IMR-90 (cell line): ENCODE measurements at regions not wholly inside any gene's neighbourhood (a gene's known extent, or its start where the extent isn't known, plus 50 kb on each side); places are given as distances from the start of the nearest gene placed in this dataset.

Experiments
- ATAC-seq: fragments of 200-7000 bp; cut with Tn5 transposase; 2 replicates; pipeline ENCODE4 v1.9.1; 2020; ENCODE audit warnings: low read depth, mild to moderate bottlenecking, moderate library complexity
- BruUV-seq: library from RNA; stranded (reverse); fragments of 400-500 nt; replicated peaks from 2 replicates; lab custom pipeline; 2021; lab: Mats Ljungman, UMichigan
- CTCF ChIA-PET: fragments of 300-600 bp; formaldehyde crosslinking; extraction: SDS; loops from one replicate; lab custom pipeline; 2021; ENCODE audit warnings: antibody characterized with exemption; lab: Yijun Ruan, JAX
- POLR2A ChIA-PET: fragments of 300-600 bp; sonication (Branson Sonifier 250); formaldehyde crosslinking; loops from one replicate; lab custom pipeline; 2022; ENCODE audit warnings: antibody characterized with exemption; ENCODE audit not compliant: unreplicated experiment; lab: Charles Lee
- DNase-seq: peaks from one replicate; pipeline ENCODE4 v3.0.0; 2013
- H2AFZ ChIP-seq: replicated peaks from 2 replicates; pipeline ENCODE3; 2013; ENCODE audit warnings: low read length, mild to moderate bottlenecking; ENCODE audit not compliant: poor library complexity
- H2AK5ac ChIP-seq: 2 replicates; pipeline ENCODE4 v1.6.1; 2013; ENCODE audit warnings: low read depth, low read length, inconsistent platforms
- H2AK9ac ChIP-seq: replicated peaks from 2 replicates; pipeline ENCODE3; 2013; ENCODE audit warnings: mild to moderate bottlenecking, low read depth, low read length, moderate library complexity; ENCODE audit not compliant: poor library complexity
- H2BK120ac ChIP-seq: 2 replicates; pipeline ENCODE4 v1.6.1; 2013; ENCODE audit warnings: low read depth, low read length, inconsistent platforms
- H2BK15ac ChIP-seq: 3 replicates; pipeline ENCODE4 v1.6.1; 2013; ENCODE audit warnings: low read depth, low read length, inconsistent platforms
- H2BK20ac ChIP-seq: 2 replicates; pipeline ENCODE4 v1.6.1; 2013; ENCODE audit warnings: low read depth, mild to moderate bottlenecking, inconsistent platforms, low read length, moderate library complexity
- H2BK5ac ChIP-seq: 2 replicates; pipeline ENCODE4 v1.6.1; 2013; ENCODE audit warnings: mild to moderate bottlenecking, low read depth, low read length, inconsistent platforms; ENCODE audit not compliant: poor library complexity, severe bottlenecking
- H3K14ac ChIP-seq: replicated peaks from 2 replicates; pipeline ENCODE4 v1.6.1; 2013; ENCODE audit warnings: low read depth, low read length, inconsistent platforms
- H3K18ac ChIP-seq: 2 replicates; pipeline ENCODE4 v1.6.1; 2013; ENCODE audit warnings: low read depth, low read length, control low read depth
- H3K23ac ChIP-seq: 2 replicates; pipeline ENCODE4 v1.6.1; 2013; ENCODE audit warnings: low read depth, low read length, inconsistent platforms
- H3K27ac ChIP-seq: 2 replicates; pipeline ENCODE4 v1.5.1; 2013; ENCODE audit warnings: mild to moderate bottlenecking, control low read depth, low read length; ENCODE audit not compliant: insufficient read depth
- H3K27me3 ChIP-seq: 2 replicates; pipeline ENCODE4 v1.6.1; 2013; ENCODE audit warnings: low read length; ENCODE audit not compliant: control insufficient read depth, insufficient read depth
- H3K36me3 ChIP-seq: 2 replicates; pipeline ENCODE4 v1.6.1; 2013; ENCODE audit warnings: low read length, mixed read lengths; ENCODE audit not compliant: control insufficient read depth, insufficient read depth
- H3K4ac ChIP-seq: 2 replicates; pipeline ENCODE4 v1.6.1; 2013; ENCODE audit warnings: low read depth, low read length, inconsistent platforms
- H3K4me1 ChIP-seq: 2 replicates; pipeline ENCODE4 v1.6.1; 2013; ENCODE audit warnings: low read length, mixed read lengths; ENCODE audit not compliant: control insufficient read depth, insufficient read depth
- H3K4me2 ChIP-seq: 2 replicates; pipeline ENCODE4 v1.6.1; 2013; ENCODE audit warnings: low read depth, mild to moderate bottlenecking, control low read depth, low read length, moderate library complexity
- H3K4me3 ChIP-seq: 2 replicates; pipeline ENCODE4 v1.5.1; 2013; ENCODE audit warnings: low read depth, mild to moderate bottlenecking, control low read depth, low read length, moderate library complexity; ENCODE audit not compliant: insufficient read depth
- H3K56ac ChIP-seq: 2 replicates; pipeline ENCODE4 v1.6.1; 2013; ENCODE audit warnings: low read length, inconsistent platforms; ENCODE audit not compliant: insufficient read depth; ENCODE audit errors: extremely low read depth
- H3K79me1 ChIP-seq, 2 experiments: 2 replicates each; pipeline ENCODE4 v1.6.1; 2013; ENCODE audit warnings: low read length in 2 of 2, inconsistent platforms in 1 of 2, low read depth in 1 of 2
- H3K9ac ChIP-seq: 2 replicates; pipeline ENCODE4 v1.6.1; 2013; ENCODE audit warnings: low read depth, low read length, control low read depth
- H3K9me1 ChIP-seq: 2 replicates; pipeline ENCODE4 v1.6.1; 2013; ENCODE audit warnings: low read length, inconsistent platforms; ENCODE audit not compliant: insufficient read depth
- H3K9me3 ChIP-seq: 2 replicates; pipeline ENCODE4 v1.6.1; 2013; ENCODE audit warnings: low read length; ENCODE audit not compliant: control insufficient read depth, insufficient read depth
- H4K20me1 ChIP-seq: 2 replicates; pipeline ENCODE4 v1.6.1; 2013; ENCODE audit warnings: low read length, inconsistent platforms; ENCODE audit not compliant: insufficient read depth
- H4K5ac ChIP-seq: 2 replicates; pipeline ENCODE4 v1.6.1; 2013; ENCODE audit warnings: mild to moderate bottlenecking, low read depth, low read length, control low read depth
- H4K8ac ChIP-seq, 2 experiments: 2 replicates each; pipeline ENCODE4 v1.6.1; 2013; ENCODE audit warnings: low read depth in 2 of 2, low read length in 2 of 2, control low read depth in 1 of 2, inconsistent platforms in 1 of 2
- H4K91ac ChIP-seq: 2 replicates; pipeline ENCODE4 v1.6.1; 2013; ENCODE audit warnings: low read depth, low read length, inconsistent platforms; ENCODE audit not compliant: insufficient read depth
- BHLHE40 ChIP-seq: fragments of 150-350 bp; IDR thresholded peaks from 2 replicates; pipeline ENCODE4 v1.6.1; 2016; ENCODE audit warnings: mild to moderate bottlenecking, low read depth, low read length
- CEBPB ChIP-seq: IDR thresholded peaks from 2 replicates; pipeline ENCODE4 v1.6.1; 2012; ENCODE audit warnings: low read depth, low read length, improper control_type of control experiment
- CHD1 ChIP-seq: IDR thresholded peaks from 2 replicates; pipeline ENCODE4 v1.6.1; 2012; ENCODE audit warnings: low read depth, low read length, improper control_type of control experiment
- MAFK ChIP-seq: IDR thresholded peaks from 2 replicates; pipeline ENCODE4 v1.6.1; 2012; ENCODE audit warnings: low read depth, low read length, improper control_type of control experiment
- MAZ ChIP-seq: IDR thresholded peaks from 2 replicates; pipeline ENCODE4 v1.6.1; 2012; ENCODE audit warnings: low read depth, mild to moderate bottlenecking, low read length, improper control_type of control experiment, moderate library complexity, borderline replicate concordance
- NFE2L2 ChIP-seq: fragments of 150-350 bp; IDR thresholded peaks from 2 replicates; pipeline ENCODE4 v1.6.1; 2016; ENCODE audit warnings: low read depth, mild to moderate bottlenecking, low read length
- RAD21 ChIP-seq: IDR thresholded peaks from 2 replicates; pipeline ENCODE4 v1.6.1; 2012; ENCODE audit warnings: low read length, improper control_type of control experiment
- RCOR1 ChIP-seq: IDR thresholded peaks from 2 replicates; pipeline ENCODE4 v1.6.1; 2012; ENCODE audit warnings: mild to moderate bottlenecking, low read length, improper control_type of control experiment; ENCODE audit not compliant: insufficient replicate concordance
- RFX5 ChIP-seq: IDR thresholded peaks from 2 replicates; pipeline ENCODE4 v1.8.0; 2012; ENCODE audit warnings: low read depth, mild to moderate bottlenecking, low read length, moderate library complexity
- SMC3 ChIP-seq: fragments of 150-350 bp; IDR thresholded peaks from 2 replicates; pipeline ENCODE4 v1.6.1; 2016; ENCODE audit warnings: low read depth, mild to moderate bottlenecking, antibody characterized with exemption, low read length, moderate library complexity
- WGBS, 2 experiments: methylation state at CpG; one replicate each; pipeline versions ENCODE4 v1.1.5 to v1.1.7; 2013; ENCODE audit warnings: missing lambda C conversion rate in 2 of 2; ENCODE audit not compliant: insufficient read length in 1 of 2; ENCODE audit errors: extremely low coverage in 2 of 2; 5-methylcytosine and 5-hydroxymethylcytosine counted together
- dilution Hi-C: fragments of 300-500 bp; cut with HindIII; formaldehyde crosslinking; loops from one replicate; pipeline ENCODE4 v1.14.3; 2018; ENCODE audit warnings: low sequenced_read_pairs; ENCODE audit not compliant: unreplicated experiment
- in situ Hi-C: fragments of 300-500 bp; cut with MboI; formaldehyde crosslinking; loops from 3 replicates; pipeline ENCODE4 v1.14.3; 2019; ENCODE audit warnings: low sequenced_read_pairs, inconsistent platforms, mixed read lengths
- intact Hi-C: fragments of 100-400 bp; cut with micrococcal nuclease; formaldehyde crosslinking; loops from 2 replicates; pipeline ENCODE4 v1.10.0; 2022
- TF ChIP-seq, protein P1 (sequence below): fragments of 150-350 bp; IDR thresholded peaks from 2 replicates; pipeline ENCODE4 v1.6.1; 2016; ENCODE audit warnings: low read depth, mild to moderate bottlenecking, low read length, moderate library complexity, borderline replicate concordance

- Histone ChIP-seq H2AFZ (peak overlapping the region; percentile 37), H3K4ac (no peak overlapping the region), H2BK120ac (no peak overlapping the region), H3K56ac (no peak overlapping the region), H4K91ac (no peak overlapping the region), H3K27me3 (peaks cover 51% of the 10 kb centered on the region), H4K20me1 (no peaks in the 10 kb centered on the region), H3K79me1 (no peaks in the 10 kb centered on the region), H3K9ac (no peak overlapping the region), H2BK20ac (no peak overlapping the region), H2BK5ac (no peak overlapping the region), H3K4me1 (peaks cover 1% of the 10 kb centered on the region; the same call in 1 of the 2 replicates), H3K4me3 (no peak overlapping the region), H2BK15ac (no peak overlapping the region), H3K9me3 (no peaks in the 10 kb centered on the region), H3K27ac (no peak overlapping the region), H3K9me1 (no peaks in the 10 kb centered on the region), H3K18ac (no peak overlapping the region), H4K5ac (no peak overlapping the region), H3K23ac (no peak overlapping the region), H3K36me3 (no peaks in the 10 kb centered on the region), H3K4me2 (no peak overlapping the region; the same call in 1 of the 2 replicates), H2AK9ac (no peak overlapping the region), H3K14ac (no peak overlapping the region), H2AK5ac (no peak overlapping the region), H4K8ac (no peak overlapping the region)
- in situ Hi-C loops (no loop called here), intact Hi-C loops (no loop called here), dilution Hi-C loops (no loop called here)
- no TSS peak for BruUV-seq
- ChIA-PET CTCF (no interaction called here), POLR2A (no interaction called here)
- DNase-seq (peak; percentile 8), ATAC-seq (no peak)
- TF ChIP-seq MAFK (no peak), MAZ (no peak), RAD21 (no peak), RCOR1 (no peak), SMC3 (no peak), CEBPB (no peak), CHD1 (no peak), BHLHE40 (no peak), RFX5 (no peak), NFE2L2 (no peak)
- TF ChIP-seq, protein P1, sequence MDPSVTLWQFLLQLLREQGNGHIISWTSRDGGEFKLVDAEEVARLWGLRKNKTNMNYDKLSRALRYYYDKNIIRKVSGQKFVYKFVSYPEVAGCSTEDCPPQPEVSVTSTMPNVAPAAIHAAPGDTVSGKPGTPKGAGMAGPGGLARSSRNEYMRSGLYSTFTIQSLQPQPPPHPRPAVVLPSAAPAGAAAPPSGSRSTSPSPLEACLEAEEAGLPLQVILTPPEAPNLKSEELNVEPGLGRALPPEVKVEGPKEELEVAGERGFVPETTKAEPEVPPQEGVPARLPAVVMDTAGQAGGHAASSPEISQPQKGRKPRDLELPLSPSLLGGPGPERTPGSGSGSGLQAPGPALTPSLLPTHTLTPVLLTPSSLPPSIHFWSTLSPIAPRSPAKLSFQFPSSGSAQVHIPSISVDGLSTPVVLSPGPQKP = no peak
- WGBS, 2 experiments = 18% methylated on average over 17 of the region's 25 CpGs; no CpG with 5 or more reads in 1 of the 2 experiments
These were observed 83.2 kb upstream of the CLDN5 start for GRCh38 chr22:19607192-19608002.
